HG03108 (cell line): ENCODE measurements at regions not wholly inside any gene's neighbourhood (a gene's known extent, or its start where the extent isn't known, plus 50 kb on each side); places are given as distances from the start of the nearest gene placed in this dataset.

Source experiments
- ATAC-seq: cut with Tn5 transposase; IDR thresholded peaks from one replicate; pipeline ENCODE4 v1.9.1; 2021; ENCODE audit warnings: moderate library complexity; ENCODE audit not compliant: unreplicated experiment

GRCh38 chr2:103809941-103810441, 1043.9 kb upstream of the POU3F3 start:
- ATAC-seq, result no peak

- no peak for ATAC-seq
Measured at GRCh38 chr2:103810875-103811274, 1043.0 kb upstream of the POU3F3 start.

GRCh38 chr2:103814016-103814415, 1039.9 kb upstream of the POU3F3 start:
- ATAC-seq, result no peak

GRCh38 chr2:103815731-103816130, 1038.2 kb upstream of the POU3F3 start:
- ATAC-seq, result no peak

- no peak for ATAC-seq
Measured at GRCh38 chr2:103817746-103818145, 1036.2 kb upstream of the POU3F3 start.

GRCh38 chr2:103818176-103818575, 1035.7 kb upstream of the POU3F3 start:
- no peak for ATAC-seq

- ATAC-seq, result no peak
Measured at GRCh38 chr2:103819599-103819998, 1034.3 kb upstream of the POU3F3 start.

- no peak for ATAC-seq
Measured at GRCh38 chr2:103823847-103824246, 1030.1 kb upstream of the POU3F3 start.

GRCh38 chr2:103847276-103847675, 1006.6 kb upstream of the POU3F3 start:
- ATAC-seq, result no peak

- ATAC-seq, result no peak
Measured at GRCh38 chr2:103859238-103859637, 994.7 kb upstream of the POU3F3 start.

- no peak for ATAC-seq
Measured at GRCh38 chr2:103860016-103860415, 993.9 kb upstream of the POU3F3 start.

GRCh38 chr2:103868396-103868795, 985.5 kb upstream of the POU3F3 start:
- ATAC-seq, result no peak

GRCh38 chr2:103873716-103874351, 980.1 kb upstream of the POU3F3 start:
- ATAC-seq, result no peak

GRCh38 chr2:103875131-103875530, 978.8 kb upstream of the POU3F3 start:
- ATAC-seq, result no peak

GRCh38 chr2:103875531-103875930, 978.4 kb upstream of the POU3F3 start:
- no peak for ATAC-seq

- no peak for ATAC-seq
Measured at GRCh38 chr2:103876611-103877010, 977.3 kb upstream of the POU3F3 start.

GRCh38 chr2:103879101-103879500, 974.8 kb upstream of the POU3F3 start:
- no peak for ATAC-seq

- no peak for ATAC-seq
Measured at GRCh38 chr2:103880081-103880834, 973.7 kb upstream of the POU3F3 start.

- ATAC-seq, result no peak
Measured at GRCh38 chr2:103887625-103888024, 966.3 kb upstream of the POU3F3 start.

GRCh38 chr2:103896182-103896581, 957.7 kb upstream of the POU3F3 start:
- no peak for ATAC-seq

- no peak for ATAC-seq
Measured at GRCh38 chr2:103898561-103898960, 955.4 kb upstream of the POU3F3 start.

- ATAC-seq, result no peak
Measured at GRCh38 chr2:103902347-103902746, 951.6 kb upstream of the POU3F3 start.
